ENCODE measurements at regions not wholly inside any gene's neighbourhood (a gene's known extent, or its start where the extent isn't known, plus 50 kb on each side); places are given as distances from the start of the nearest gene placed in this dataset.

GRCh38 chr5:63726496-63726895, 235.7 kb downstream of the HTR1A start:
- H3K9me3 Mint-ChIP-seq (ENCODE audit: unreplicated experiment): no peaks in the 10 kb centered on the region
- H3K27me3 Mint-ChIP-seq (ENCODE audit: unreplicated experiment): no peaks in the 10 kb centered on the region

DNA sequence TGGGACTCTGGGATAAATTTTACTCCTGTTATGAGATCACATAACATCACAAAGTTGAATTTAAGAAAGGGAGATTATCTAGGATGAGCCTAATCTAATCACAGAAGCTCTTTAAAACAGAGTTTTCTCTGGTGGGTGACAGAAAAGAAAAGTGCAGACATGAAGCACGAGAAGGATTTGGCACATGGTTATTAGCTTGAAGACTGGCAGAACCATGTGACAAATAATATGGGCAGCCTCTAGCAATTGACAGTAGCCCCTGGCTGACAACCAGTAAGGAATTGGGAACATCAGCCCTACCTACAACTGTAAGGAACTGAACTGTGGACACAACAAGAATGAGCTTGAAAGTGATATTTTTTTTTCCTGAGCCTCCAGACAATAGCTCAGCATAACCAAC, 243.1 kb downstream of the HTR1A start:
- H3K4me1 Mint-ChIP-seq (ENCODE audit: unreplicated experiment): no peaks in the 10 kb centered on the region
- no peak for DNase-seq (ENCODE audit: low spot score)
- H3K27ac Mint-ChIP-seq (ENCODE audit: unreplicated experiment): no peak overlapping the region

More at GRCh38 chr5:63726496-63726895, 235.7 kb downstream of the HTR1A start:
- no peak overlapping the region for H3K4me3 Mint-ChIP-seq (ENCODE audit: unreplicated experiment)
- H3K36me3 Mint-ChIP-seq (ENCODE audit: low read depth, unreplicated experiment): no peaks in the 10 kb centered on the region
- DNase-seq (ENCODE audit: low spot score): no peak
- H3K4me1 Mint-ChIP-seq (ENCODE audit: unreplicated experiment): no peaks in the 10 kb centered on the region
- TF ChIP-seq, protein P1, sequence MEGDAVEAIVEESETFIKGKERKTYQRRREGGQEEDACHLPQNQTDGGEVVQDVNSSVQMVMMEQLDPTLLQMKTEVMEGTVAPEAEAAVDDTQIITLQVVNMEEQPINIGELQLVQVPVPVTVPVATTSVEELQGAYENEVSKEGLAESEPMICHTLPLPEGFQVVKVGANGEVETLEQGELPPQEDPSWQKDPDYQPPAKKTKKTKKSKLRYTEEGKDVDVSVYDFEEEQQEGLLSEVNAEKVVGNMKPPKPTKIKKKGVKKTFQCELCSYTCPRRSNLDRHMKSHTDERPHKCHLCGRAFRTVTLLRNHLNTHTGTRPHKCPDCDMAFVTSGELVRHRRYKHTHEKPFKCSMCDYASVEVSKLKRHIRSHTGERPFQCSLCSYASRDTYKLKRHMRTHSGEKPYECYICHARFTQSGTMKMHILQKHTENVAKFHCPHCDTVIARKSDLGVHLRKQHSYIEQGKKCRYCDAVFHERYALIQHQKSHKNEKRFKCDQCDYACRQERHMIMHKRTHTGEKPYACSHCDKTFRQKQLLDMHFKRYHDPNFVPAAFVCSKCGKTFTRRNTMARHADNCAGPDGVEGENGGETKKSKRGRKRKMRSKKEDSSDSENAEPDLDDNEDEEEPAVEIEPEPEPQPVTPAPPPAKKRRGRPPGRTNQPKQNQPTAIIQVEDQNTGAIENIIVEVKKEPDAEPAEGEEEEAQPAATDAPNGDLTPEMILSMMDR (IDR thresholded peaks at IDR 0.05; ENCODE audit: unreplicated experiment): no peak
- no peak overlapping the region for H3K27ac Mint-ChIP-seq (ENCODE audit: unreplicated experiment)

GRCh38 chr5:63700241-63700640, 262.0 kb downstream of the HTR1A start:
- no peak overlapping the region for H3K4me3 Mint-ChIP-seq (ENCODE audit: unreplicated experiment)

More for the DNA sequence above, 243.1 kb downstream of the HTR1A start:
- Mint-ChIP-seq H3K27me3 (ENCODE audit: unreplicated experiment) (no peaks in the 10 kb centered on the region), H3K4me3 (ENCODE audit: unreplicated experiment) (no peak overlapping the region), H3K36me3 (ENCODE audit: low read depth, unreplicated experiment) (no peaks in the 10 kb centered on the region), H3K9me3 (ENCODE audit: unreplicated experiment) (no peaks in the 10 kb centered on the region)
- TF ChIP-seq, protein P1 (IDR thresholded peaks at IDR 0.05; ENCODE audit: unreplicated experiment): no peak

DNA sequence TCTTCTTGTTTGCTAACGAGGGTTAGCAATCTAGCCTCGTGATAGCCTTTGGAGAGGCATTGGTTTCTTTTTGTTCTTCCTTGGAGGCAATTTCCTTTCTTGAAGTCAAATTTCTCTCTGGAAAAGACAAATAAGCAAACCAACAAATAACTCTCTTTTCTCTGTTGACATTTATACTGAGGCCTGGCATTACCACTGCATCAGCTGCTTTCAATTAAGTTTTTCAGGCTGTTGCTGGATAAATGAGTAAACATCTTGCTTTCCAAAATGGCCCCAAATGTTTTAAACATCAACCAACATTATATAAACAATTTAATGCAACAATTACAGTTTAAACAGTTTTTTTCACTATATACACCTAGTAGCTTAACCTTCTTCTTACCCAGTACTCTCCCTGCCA, 264.4 kb downstream of the HTR1A start:
- no peak overlapping the region for H3K27ac Mint-ChIP-seq (ENCODE audit: unreplicated experiment)
- TF ChIP-seq, protein P1 (IDR thresholded peaks at IDR 0.05; ENCODE audit: unreplicated experiment): no peak

More at GRCh38 chr5:63700241-63700640, 262.0 kb downstream of the HTR1A start:
- H3K36me3 Mint-ChIP-seq (ENCODE audit: low read depth, unreplicated experiment): no peaks in the 10 kb centered on the region
- no peaks in the 10 kb centered on the region for H3K4me1 Mint-ChIP-seq (ENCODE audit: unreplicated experiment)
- no peak overlapping the region for H3K27ac Mint-ChIP-seq (ENCODE audit: unreplicated experiment)
- no peak for DNase-seq (ENCODE audit: low spot score)
- TF ChIP-seq, protein P1 (IDR thresholded peaks at IDR 0.05; ENCODE audit: unreplicated experiment): no peak
- H3K27me3 Mint-ChIP-seq (ENCODE audit: unreplicated experiment): no peaks in the 10 kb centered on the region
- H3K9me3 Mint-ChIP-seq (ENCODE audit: unreplicated experiment): no peaks in the 10 kb centered on the region

DNA sequence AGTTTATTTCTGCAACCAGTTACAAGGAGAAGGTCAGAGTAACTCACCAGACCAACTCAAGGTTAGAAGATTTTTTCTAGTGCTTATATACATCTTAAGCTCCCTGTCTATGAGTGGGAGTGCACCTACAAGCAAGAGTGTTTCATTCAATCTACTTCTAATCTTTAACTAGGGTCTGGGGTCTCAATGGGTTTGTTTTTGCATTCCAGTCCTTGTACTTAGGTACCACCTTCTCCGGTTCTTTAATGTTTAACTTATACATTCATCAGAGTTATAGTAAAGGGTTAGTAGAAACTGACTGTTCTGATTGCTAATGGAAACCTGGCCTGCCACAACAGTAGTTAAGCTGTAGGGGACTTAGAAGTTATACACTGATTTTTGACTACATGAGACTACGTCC, 271.7 kb downstream of the HTR1A start:
- no peaks in the 10 kb centered on the region for H3K4me1 Mint-ChIP-seq (ENCODE audit: unreplicated experiment)

More for the DNA sequence above, 264.4 kb downstream of the HTR1A start:
- Mint-ChIP-seq H3K9me3 (ENCODE audit: unreplicated experiment) (no peaks in the 10 kb centered on the region), H3K4me3 (ENCODE audit: unreplicated experiment) (no peak overlapping the region), H3K27me3 (ENCODE audit: unreplicated experiment) (no peaks in the 10 kb centered on the region), H3K4me1 (ENCODE audit: unreplicated experiment) (no peaks in the 10 kb centered on the region), H3K36me3 (ENCODE audit: low read depth, unreplicated experiment) (no peaks in the 10 kb centered on the region)
- no peak for DNase-seq (ENCODE audit: low spot score)

More for the DNA sequence above, 271.7 kb downstream of the HTR1A start:
- Mint-ChIP-seq H3K36me3 (ENCODE audit: low read depth, unreplicated experiment) (no peaks in the 10 kb centered on the region), H3K27me3 (ENCODE audit: unreplicated experiment) (no peaks in the 10 kb centered on the region), H3K4me3 (ENCODE audit: unreplicated experiment) (no peak overlapping the region), H3K27ac (ENCODE audit: unreplicated experiment) (no peak overlapping the region), H3K9me3 (ENCODE audit: unreplicated experiment) (no peaks in the 10 kb centered on the region)
- DNase-seq (ENCODE audit: low spot score): no peak
- TF ChIP-seq, protein P1 (IDR thresholded peaks at IDR 0.05; ENCODE audit: unreplicated experiment): no peak
